Motor neuron (in vitro differentiated cells): ENCODE measurements at regions not wholly inside any gene's neighbourhood (a gene's known extent, or its start where the extent isn't known, plus 50 kb on each side); places are given as distances from the start of the nearest gene placed in this dataset.

ENCODE experiments used
- ATAC-seq, 8 experiments: fragments of 200-7000 bp; cut with Tn5 transposase; replicated peaks in 6 of 8; 2 replicates each; pipeline ENCODE4 v1.8.0; 2021; ENCODE audit warnings: mild to moderate bottlenecking in 8 of 8, moderate library complexity in 8 of 8
- H3K27ac ChIP-seq, 2 donors: fragments of 250-450 bp; sonication (Bioruptor Pico); 2 replicates each; pipeline ENCODE4 v1.9.0; 2021; ENCODE audit warnings: antibody characterized with exemption in 2 of 2, mild to moderate bottlenecking in 2 of 2, moderate library complexity in 1 of 2
- H3K4me1 ChIP-seq, 2 donors: fragments of 250-450 bp; sonication (Bioruptor Pico); replicated peaks in 1 of 2; 2 replicates each; pipeline ENCODE4 v1.6.1; 2021; ENCODE audit warnings: antibody characterized with exemption in 2 of 2, mild to moderate bottlenecking in 2 of 2, moderate library complexity in 1 of 2
- H3K4me3 ChIP-seq, 5 donors: fragments of 250-450 bp; sonication (Bioruptor Pico); 2 replicates each; pipeline ENCODE4 v1.9.0; 2021; ENCODE audit warnings: antibody characterized with exemption in 5 of 5, mild to moderate bottlenecking in 5 of 5, moderate library complexity in 4 of 5
- WGBS, 10 experiments: fragments of 450-650 bp; shearing (Covaris generic); methylation state at CpG; one replicate each; pipeline ENCODE4 v1.0.0; 2022; 5-methylcytosine and 5-hydroxymethylcytosine counted together
- in situ Hi-C, 9 experiments: fragments of 400-800 bp; cut with MboI; loops; one replicate each; pipeline ENCODE4 v1.15.0; 2021; ENCODE audit warnings: low sequenced_read_pairs in 9 of 9, low pct_unique_long_range_greater_than_20kb in 2 of 9; ENCODE audit not compliant: unreplicated experiment in 9 of 9

DNA sequence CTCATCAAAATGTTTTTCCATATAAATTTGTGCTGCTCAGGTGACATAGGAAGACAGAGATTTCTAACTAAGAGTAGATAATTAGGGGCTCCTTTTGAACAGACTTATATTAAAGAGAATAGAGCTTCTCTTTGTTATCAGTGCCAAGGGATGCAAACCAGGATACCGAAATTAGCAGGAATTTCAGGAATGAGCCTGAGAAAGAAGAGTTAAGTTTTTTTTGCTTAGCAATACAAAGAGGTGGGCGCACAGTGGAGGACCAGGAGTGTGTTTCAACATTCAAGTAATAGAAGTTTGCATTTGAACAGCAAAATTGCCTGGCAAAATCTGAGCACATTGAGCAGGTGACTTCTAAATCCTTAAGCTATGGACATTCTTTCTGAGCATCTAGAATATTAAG, 541.3 kb downstream of the GBA3 start:
- in situ Hi-C loops: no loop called here
- no peak overlapping the region for H3K27ac ChIP-seq
- ATAC-seq: no peak

DNA sequence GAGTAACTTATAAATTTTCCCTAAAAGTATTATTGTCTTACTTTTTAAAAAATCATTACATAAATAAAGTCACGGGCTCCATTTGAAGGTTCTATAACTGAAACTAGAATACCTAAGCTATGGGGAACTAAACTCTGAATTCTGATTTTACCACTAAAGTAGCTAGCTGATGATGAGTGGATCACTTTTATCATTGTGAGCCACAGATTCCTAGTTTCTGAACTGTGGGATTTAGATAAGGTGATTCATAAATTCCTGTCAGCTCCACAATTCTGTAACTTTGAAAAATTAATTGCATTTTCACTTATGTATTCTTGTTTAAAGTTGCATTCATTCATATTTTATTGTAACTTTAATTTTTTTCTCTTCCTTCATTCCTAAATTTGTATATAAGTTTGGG, 540.9 kb downstream of the GBA3 start:
- H3K4me3 ChIP-seq: no peak overlapping the region
- ATAC-seq: no peak
- H3K4me1 ChIP-seq: no peaks in the 10 kb centered on the region
- in situ Hi-C loops: no loop called here
- H3K27ac ChIP-seq: no peak overlapping the region
- WGBS, 10 experiments: 7 to 100% (median 88%) methylated on average over 1 of the region's 1 CpG; no CpG with 5 or more reads in 1 of the 10 experiments

More for the DNA sequence above, 541.3 kb downstream of the GBA3 start:
- WGBS, 10 experiments: 0 to 76% (median 56%) methylated on average over 1 to 2 of the region's 2 CpGs; no CpG with 5 or more reads in 2 of the 10 experiments
- Histone ChIP-seq H3K4me1 (no peaks in the 10 kb centered on the region), H3K4me3 (no peak overlapping the region)

DNA sequence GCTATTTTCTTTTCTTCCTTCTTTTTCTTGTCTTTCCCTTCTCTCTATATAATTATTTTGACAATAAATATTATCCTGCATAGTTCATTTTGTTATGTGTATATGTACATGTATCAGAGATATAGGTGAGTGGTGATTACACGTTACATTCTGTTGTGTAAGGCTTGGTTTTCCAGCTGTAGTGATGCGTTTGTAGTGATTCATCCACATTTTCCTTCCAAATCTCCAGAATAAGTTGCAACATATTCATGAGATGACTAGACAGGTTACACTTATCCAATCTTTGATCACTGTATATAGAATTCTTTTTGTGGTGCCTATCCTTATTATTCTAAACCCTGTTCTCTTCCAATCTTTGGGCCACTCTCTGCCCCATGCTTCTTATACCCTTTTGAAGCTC, 540.2 kb downstream of the GBA3 start:
- peak in 1 of 8 experiments; percentile 34 for ATAC-seq
- H3K4me1 ChIP-seq: no peaks in the 10 kb centered on the region
- in situ Hi-C loops: no loop called here
- no peak overlapping the region for H3K4me3 ChIP-seq
- H3K27ac ChIP-seq: no peak overlapping the region
- WGBS, 10 experiments: 17 to 100% (median 84%) methylated on average over 1 to 2 of the region's 2 CpGs; no CpG with 5 or more reads in 1 of the 10 experiments

GRCh38 chr4:23225564-23225963, 532.8 kb downstream of the GBA3 start:
- no peak for ATAC-seq
- in situ Hi-C loops: no loop called here
- Histone ChIP-seq H3K27ac (no peak overlapping the region), H3K4me1 (no peaks in the 10 kb centered on the region), H3K4me3 (no peak overlapping the region)
- WGBS, 10 experiments: 14 to 100% (median 88%) methylated on average over 1 of the region's 1 CpG; no CpG with 5 or more reads in 1 of the 10 experiments

GRCh38 chr4:23224684-23225420, 532.1 kb downstream of the GBA3 start:
- Histone ChIP-seq H3K27ac (no peak overlapping the region), H3K4me1 (no peaks in the 10 kb centered on the region), H3K4me3 (no peak overlapping the region)
- 0 to 82% (median 61%) methylated on average over 2 to 4 of the region's 4 CpGs for WGBS, 10 experiments
- in situ Hi-C loops: no loop called here
- ATAC-seq: peak in 2 of 8 experiments; percentile 78 to 82

DNA sequence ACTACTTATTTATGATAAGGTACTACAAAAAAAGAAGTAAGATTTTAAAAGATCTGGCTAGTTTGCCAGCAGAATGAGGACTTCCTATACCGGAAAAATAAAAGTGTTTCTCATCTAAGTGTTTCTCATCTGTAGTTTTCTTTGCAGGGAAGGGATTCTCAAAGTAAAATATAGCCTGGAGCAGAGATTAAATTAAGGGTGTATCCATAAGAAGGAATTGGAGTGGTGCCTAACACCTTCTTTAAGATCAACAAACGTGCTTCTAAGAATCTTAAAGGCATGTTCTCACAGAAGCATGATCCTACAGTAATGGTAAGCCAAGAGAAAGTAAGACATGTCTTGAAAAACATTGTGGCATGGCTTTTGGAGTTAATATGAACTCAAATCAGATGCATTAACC, 528.2 kb downstream of the GBA3 start:
- 0 to 90% (median 42%) methylated on average over 1 to 2 of the region's 2 CpGs; no CpG with 5 or more reads in 2 of the 10 experiments for WGBS, 10 experiments
- in situ Hi-C loops: no loop called here
- no peak overlapping the region for H3K27ac ChIP-seq
- no peak overlapping the region for H3K4me3 ChIP-seq
- no peaks in the 10 kb centered on the region for H3K4me1 ChIP-seq
- peak in 2 of 8 experiments; percentile 49 to 71 for ATAC-seq

- ATAC-seq: peak in 1 of 8 experiments; percentile 23
- 10 to 100% (median 80%) methylated on average over 1 to 3 of the region's 3 CpGs; no CpG with 5 or more reads in 1 of the 10 experiments for WGBS, 10 experiments
- Histone ChIP-seq H3K27ac (no peak overlapping the region), H3K4me1 (no peaks in the 10 kb centered on the region), H3K4me3 (no peak overlapping the region)
- in situ Hi-C loops: no loop called here
These were observed 527.2 kb downstream of the GBA3 start for GRCh38 chr4:23219779-23220408.

GRCh38 chr4:23213198-23213597, 520.5 kb downstream of the GBA3 start:
- WGBS, 10 experiments: 0 to 83% (median 71%) methylated on average over 1 to 2 of the region's 2 CpGs; no CpG with 5 or more reads in 2 of the 10 experiments
- in situ Hi-C loops: no loop called here
- no peak overlapping the region for H3K27ac ChIP-seq

DNA sequence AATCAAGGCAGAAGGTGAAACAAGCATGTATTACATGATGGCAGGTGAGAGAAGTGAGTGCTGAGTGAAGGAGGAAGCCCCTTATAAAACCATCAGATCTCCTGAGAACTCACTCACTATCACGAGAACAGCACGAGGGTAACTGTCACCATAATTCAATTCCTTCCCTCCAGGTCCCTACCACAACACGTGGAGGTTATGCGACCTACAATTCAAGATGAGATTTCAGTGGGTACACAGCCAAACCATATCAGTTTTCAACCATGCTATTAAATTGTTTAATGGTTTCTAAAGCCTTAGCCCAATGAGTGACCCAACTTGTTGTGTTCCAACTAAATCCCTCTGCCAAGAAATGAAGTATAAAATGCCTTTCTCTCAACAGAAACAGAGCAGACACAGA, 519.8 kb downstream of the GBA3 start:
- Histone ChIP-seq H3K4me1 (no peaks in the 10 kb centered on the region), H3K4me3 (no peak overlapping the region), H3K27ac (no peak overlapping the region)
- in situ Hi-C loops: no loop called here
- 0 to 91% (median 72%) methylated on average over 2 to 4 of the region's 4 CpGs for WGBS, 10 experiments
- no peak for ATAC-seq

More at GRCh38 chr4:23213198-23213597, 520.5 kb downstream of the GBA3 start:
- H3K4me1 ChIP-seq: no peaks in the 10 kb centered on the region
- H3K4me3 ChIP-seq: no peak overlapping the region
- ATAC-seq: no peak

- Histone ChIP-seq H3K4me1 (no peaks in the 10 kb centered on the region), H3K27ac (no peak overlapping the region), H3K4me3 (no peak overlapping the region)
- WGBS, 10 experiments: 0 to 100% (median 93%) methylated on average over 1 of the region's 1 CpG; no CpG with 5 or more reads in 2 of the 10 experiments
- ATAC-seq: no peak
- in situ Hi-C loops: no loop called here
These were observed 514.3 kb downstream of the GBA3 start for GRCh38 chr4:23207059-23207458.

DNA sequence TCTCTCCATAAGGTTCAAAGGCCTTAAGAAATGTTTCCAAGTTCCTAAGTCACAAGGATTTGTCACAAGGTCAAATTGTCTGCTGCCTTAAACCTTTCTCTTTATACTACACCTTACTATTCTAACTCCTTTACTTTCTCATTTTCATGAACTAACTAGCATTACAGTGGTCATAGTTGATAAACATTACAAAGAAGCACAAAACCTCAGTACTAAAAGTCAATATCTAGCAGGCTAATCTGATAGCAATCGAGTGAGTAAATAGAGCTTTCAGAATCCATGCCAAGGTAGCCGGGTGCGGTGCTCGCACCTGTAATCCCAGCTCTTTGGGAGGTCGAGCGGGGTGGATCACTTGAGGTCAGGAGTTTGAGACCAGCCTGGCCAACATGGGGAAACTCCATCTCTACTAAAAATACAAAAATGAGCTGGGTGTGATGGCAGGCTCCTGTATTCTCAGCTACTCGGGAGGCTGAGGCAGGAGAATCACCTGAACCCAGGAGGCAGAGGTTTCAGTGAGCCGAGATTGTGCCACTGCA, 510.0 kb downstream of the GBA3 start:
- no peak overlapping the region for H3K4me3 ChIP-seq
- in situ Hi-C loops: no loop called here
- no peak overlapping the region for H3K27ac ChIP-seq
- no peak for ATAC-seq
- WGBS, 10 experiments: 0 to 100% (median 75%) methylated on average over 1 to 8 of the region's 8 CpGs; no CpG with 5 or more reads in 2 of the 10 experiments
- H3K4me1 ChIP-seq: no peaks in the 10 kb centered on the region

DNA sequence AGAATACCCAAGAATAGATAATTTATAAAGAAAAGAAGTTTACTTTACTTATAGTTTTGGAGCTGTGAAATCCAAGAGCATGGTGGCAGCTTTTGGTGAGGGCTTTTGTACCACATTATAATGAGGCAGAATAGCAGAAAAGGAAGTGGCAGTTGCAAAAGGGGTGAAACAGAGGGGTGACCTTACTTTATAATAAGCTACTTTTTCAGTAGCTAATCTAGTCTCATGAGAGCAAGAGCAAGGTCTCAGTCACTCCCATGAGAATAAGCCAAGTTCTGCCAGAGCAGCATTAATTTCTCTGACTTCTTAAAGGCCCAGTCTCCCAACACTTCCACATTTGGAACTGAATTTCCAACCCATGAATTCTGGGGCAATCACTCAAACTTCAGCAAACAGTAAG, 502.0 kb downstream of the GBA3 start:
- ATAC-seq: no peak
- H3K4me1 ChIP-seq: no peaks in the 10 kb centered on the region
- H3K4me3 ChIP-seq: no peak overlapping the region
- in situ Hi-C loops: no loop called here
- H3K27ac ChIP-seq: no peak overlapping the region

- no peak overlapping the region for H3K27ac ChIP-seq
- 0 to 100% (median 100%) methylated on average over 1 to 2 of the region's 2 CpGs; no CpG with 5 or more reads in 3 of the 10 experiments for WGBS, 10 experiments
- in situ Hi-C loops: no loop called here
- no peak for ATAC-seq
- no peak overlapping the region for H3K4me3 ChIP-seq
- H3K4me1 ChIP-seq: peaks cover 6 to 9% of the 10 kb centered on the region in 2 donors
These were observed 481.4 kb downstream of the GBA3 start for GRCh38 chr4:23174179-23174578.
